KMS-11 (cell line): ENCODE measurements at regions not wholly inside any gene's neighbourhood (a gene's known extent, or its start where the extent isn't known, plus 50 kb on each side); places are given as distances from the start of the nearest gene placed in this dataset.

Source experiments
- H2AFZ ChIP-seq: fragments of 200-600 bp; sonication (generic); 2 replicates; pipeline ENCODE4 v1.6.1; 2016; ENCODE audit warnings: antibody characterized with exemption, mixed run types, low read depth
- H3K27ac ChIP-seq: fragments of 200-600 bp; sonication (generic); 2 replicates; pipeline ENCODE4 v1.6.1; 2016; ENCODE audit warnings: mild to moderate bottlenecking, mixed run types
- H3K27me3 ChIP-seq: fragments of 200-600 bp; sonication (generic); 2 replicates; pipeline ENCODE4 v1.6.1; 2017; ENCODE audit warnings: mild to moderate bottlenecking, low read depth, mixed run types, moderate library complexity; ENCODE audit not compliant: insufficient read depth
- H3K36me3 ChIP-seq: fragments of 200-600 bp; sonication (generic); 2 replicates; pipeline ENCODE4 v1.6.1; 2017; ENCODE audit warnings: mild to moderate bottlenecking, mixed run types; ENCODE audit not compliant: insufficient read depth
- H3K4me1 ChIP-seq: fragments of 200-600 bp; sonication (generic); 2 replicates; pipeline ENCODE4 v1.6.1; 2016; ENCODE audit warnings: mild to moderate bottlenecking, low read depth, mixed run types; ENCODE audit not compliant: poor library complexity, severe bottlenecking
- H3K4me2 ChIP-seq: fragments of 200-600 bp; sonication (generic); 2 replicates; pipeline ENCODE4 v1.7.0; 2016; ENCODE audit warnings: mild to moderate bottlenecking, mixed run types
- H3K4me3 ChIP-seq: fragments of 200-600 bp; sonication (generic); IDR thresholded peaks from 2 replicates; pipeline ENCODE4 v1.6.1; 2017; ENCODE audit warnings: low read depth, low read length, mixed read lengths; ENCODE audit not compliant: insufficient read depth
- H3K79me2 ChIP-seq: fragments of 200-600 bp; sonication (generic); 2 replicates; pipeline ENCODE4 v1.6.1; 2016; ENCODE audit warnings: low read depth, mixed run types; ENCODE audit not compliant: insufficient read depth
- H3K9ac ChIP-seq: fragments of 200-600 bp; sonication (generic); 2 replicates; pipeline ENCODE4 v1.6.1; 2016; ENCODE audit warnings: mild to moderate bottlenecking, mixed run types
- H4K20me1 ChIP-seq: fragments of 200-600 bp; sonication (generic); 2 replicates; pipeline ENCODE4 v1.6.1; 2016; ENCODE audit warnings: mild to moderate bottlenecking, mixed run types; ENCODE audit not compliant: insufficient read depth
- CTCF ChIP-seq: fragments of 200-600 bp; sonication (generic); conservative IDR thresholded peaks from 2 replicates; pipeline ENCODE4 v1.6.1; 2017; ENCODE audit warnings: low read depth, mild to moderate bottlenecking, antibody characterized with exemption, low read length, moderate library complexity, mixed read lengths

GRCh38 chr13:40123962-40124632 lies 468.6 kb downstream of the COG6 start:
- Histone ChIP-seq H3K4me1 (no peaks in the 10 kb centered on the region), H3K4me2 (no peak overlapping the region)
- no peak for TF ChIP-seq CTCF

GRCh38 chr13:40124633-40125015 lies 469.2 kb downstream of the COG6 start:
- no peak overlapping the region for H3K4me2 ChIP-seq
- H3K4me3 ChIP-seq, result no peak overlapping the region
- no peaks in the 10 kb centered on the region for H3K27me3 ChIP-seq
- no peak for TF ChIP-seq CTCF
- H3K36me3 ChIP-seq, result no peaks in the 10 kb centered on the region
- H3K4me1 ChIP-seq, result no peaks in the 10 kb centered on the region
- H3K79me2 ChIP-seq, result no peaks in the 10 kb centered on the region
- no peak overlapping the region for H3K27ac ChIP-seq
- H2AFZ ChIP-seq, result no peak overlapping the region
- H3K9ac ChIP-seq, result no peak overlapping the region
- no peaks in the 10 kb centered on the region for H4K20me1 ChIP-seq

More at GRCh38 chr13:40123962-40124632, 468.6 kb downstream of the COG6 start:
- Histone ChIP-seq H2AFZ (no peak overlapping the region), H3K27ac (no peak overlapping the region), H3K27me3 (no peaks in the 10 kb centered on the region), H3K9ac (no peak overlapping the region), H3K79me2 (no peaks in the 10 kb centered on the region), H3K36me3 (no peaks in the 10 kb centered on the region), H3K4me3 (no peak overlapping the region), H4K20me1 (no peaks in the 10 kb centered on the region)

GRCh38 chr13:40125336-40125735 lies 469.9 kb downstream of the COG6 start:
- Histone ChIP-seq H2AFZ (no peak overlapping the region), H3K27ac (no peak overlapping the region), H3K4me2 (no peak overlapping the region), H3K36me3 (no peaks in the 10 kb centered on the region), H4K20me1 (no peaks in the 10 kb centered on the region), H3K4me1 (no peaks in the 10 kb centered on the region), H3K79me2 (no peaks in the 10 kb centered on the region), H3K27me3 (no peaks in the 10 kb centered on the region), H3K9ac (no peak overlapping the region), H3K4me3 (no peak overlapping the region)
- TF ChIP-seq CTCF, result no peak

- H3K4me3 ChIP-seq, result no peak overlapping the region
- no peak overlapping the region for H3K9ac ChIP-seq
- no peak overlapping the region for H3K27ac ChIP-seq
- no peak for TF ChIP-seq CTCF
- no peaks in the 10 kb centered on the region for H3K27me3 ChIP-seq
- H4K20me1 ChIP-seq, result no peaks in the 10 kb centered on the region
- no peak overlapping the region for H2AFZ ChIP-seq
- no peak overlapping the region for H3K4me2 ChIP-seq
- no peaks in the 10 kb centered on the region for H3K36me3 ChIP-seq
- H3K79me2 ChIP-seq, result no peaks in the 10 kb centered on the region
- H3K4me1 ChIP-seq, result no peaks in the 10 kb centered on the region
Observed at GRCh38 chr13:40126306-40127085, 471.0 kb downstream of the COG6 start.
